Retinal pigment epithelial cell (primary cell): ENCODE measurements at regions not wholly inside any gene's neighbourhood (a gene's known extent, or its start where the extent isn't known, plus 50 kb on each side); places are given as distances from the start of the nearest gene placed in this dataset.
"Not testable (repeated sequence)": the region's sequence is repeated elsewhere in the genome, so short reads cannot be mapped to it uniquely, and the experiment has no call there.

Source experiments
- DNase-seq: peaks from one replicate; pipeline ENCODE4 v3.0.0-alpha.2; 2010; ENCODE audit warnings: low read depth
- H3K4me3 ChIP-seq: 2 replicates; pipeline ENCODE4 v1.5.1; 2011; ENCODE audit warnings: mild to moderate bottlenecking, low read length, control low read depth, moderate library complexity
- CTCF ChIP-seq: conservative IDR thresholded peaks from 2 replicates; pipeline ENCODE4 v1.5.1; 2011; ENCODE audit warnings: low read depth, low read length, control low read depth, inconsistent platforms

- DNase-seq, result no peak
- no peak for TF ChIP-seq CTCF
- H3K4me3 ChIP-seq, result no peak overlapping the region
Observed at GRCh38 chr10:3559527-3559926, 225.5 kb downstream of the KLF6 start.

GRCh38 chr10:3559011-3559410, 226.0 kb downstream of the KLF6 start:
- no peak for TF ChIP-seq CTCF
- H3K4me3 ChIP-seq, result no peak overlapping the region
- no peak for DNase-seq

- not testable (repeated sequence) for H3K4me3 ChIP-seq, DNase-seq
Observed at GRCh38 chr10:3556191-3557017, 228.6 kb downstream of the KLF6 start.

GRCh38 chr10:3554121-3554522, 230.9 kb downstream of the KLF6 start:
- H3K4me3 ChIP-seq, result no peak overlapping the region
- no peak for TF ChIP-seq CTCF
- no peak for DNase-seq

GRCh38 chr10:3552281-3552680, 232.7 kb downstream of the KLF6 start:
- H3K4me3 ChIP-seq, result no peak overlapping the region
- DNase-seq, result no peak
- TF ChIP-seq CTCF, result no peak

GRCh38 chr10:3551761-3552160, 233.2 kb downstream of the KLF6 start:
- no peak for TF ChIP-seq CTCF
- DNase-seq, result no peak
- no peak overlapping the region for H3K4me3 ChIP-seq

- H3K4me3 ChIP-seq, result no peak overlapping the region
- TF ChIP-seq CTCF, result no peak
- no peak for DNase-seq
Observed at GRCh38 chr10:3549118-3549517, 235.9 kb downstream of the KLF6 start.
